Activated naive CD8-positive, alpha-beta T cell treated with anti-CD3 and anti-CD28 coated beads, Interleukin-2, amount 50 U/mL, for 16 hours (primary cell): ENCODE measurements at regions not wholly inside any gene's neighbourhood (a gene's known extent, or its start where the extent isn't known, plus 50 kb on each side); places are given as distances from the start of the nearest gene placed in this dataset.
"Not testable (repeated sequence)": the region's sequence is repeated elsewhere in the genome, so short reads cannot be mapped to it uniquely, and the experiment has no call there.

ENCODE experiments used
- DNase-seq: peaks from one replicate; pipeline ENCODE4 v3.0.0-alpha.2; 2020; ENCODE audit warnings: low read depth, low spot score

DNA sequence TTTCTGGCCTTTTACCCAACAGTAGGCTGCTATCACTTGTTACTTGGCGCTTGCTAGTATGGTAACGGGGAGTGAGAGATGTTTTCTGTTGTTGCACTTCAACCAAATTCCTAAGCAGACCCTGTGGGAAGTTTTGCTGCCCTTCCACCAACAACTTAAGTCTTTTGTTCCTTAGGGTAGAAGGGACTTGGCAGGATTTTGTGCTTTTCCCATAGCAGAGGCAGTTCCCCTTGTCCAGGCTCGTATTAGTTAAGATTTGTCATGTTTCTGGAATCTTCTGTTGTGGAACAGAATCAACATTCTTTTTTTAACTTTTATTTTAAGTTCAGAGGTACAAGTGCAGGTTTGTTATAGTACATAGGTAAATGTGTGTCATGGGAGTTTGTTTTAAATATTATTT, 73.2 kb upstream of the SGIP1 start:
- no peak for DNase-seq

DNA sequence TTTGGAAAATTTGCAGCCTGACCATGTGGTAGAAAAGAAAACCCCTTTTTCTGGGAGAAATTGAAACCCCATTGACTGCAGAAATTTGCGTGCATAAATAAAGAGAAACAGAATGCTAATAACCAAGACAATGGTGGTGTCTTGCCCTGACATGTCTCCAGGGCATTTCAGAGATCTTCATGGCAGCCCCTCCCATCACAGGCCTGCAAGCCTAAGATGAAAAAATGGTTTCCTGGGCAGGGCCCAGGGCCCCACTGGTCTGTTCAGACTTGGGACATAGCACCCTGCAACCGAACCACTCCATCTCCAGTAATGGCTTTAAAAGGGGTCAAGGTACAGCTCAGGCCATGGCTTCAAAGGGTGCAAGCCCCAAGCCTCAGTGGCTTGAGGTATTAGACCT, 71.6 kb upstream of the SGIP1 start:
- DNase-seq = no peak

DNA sequence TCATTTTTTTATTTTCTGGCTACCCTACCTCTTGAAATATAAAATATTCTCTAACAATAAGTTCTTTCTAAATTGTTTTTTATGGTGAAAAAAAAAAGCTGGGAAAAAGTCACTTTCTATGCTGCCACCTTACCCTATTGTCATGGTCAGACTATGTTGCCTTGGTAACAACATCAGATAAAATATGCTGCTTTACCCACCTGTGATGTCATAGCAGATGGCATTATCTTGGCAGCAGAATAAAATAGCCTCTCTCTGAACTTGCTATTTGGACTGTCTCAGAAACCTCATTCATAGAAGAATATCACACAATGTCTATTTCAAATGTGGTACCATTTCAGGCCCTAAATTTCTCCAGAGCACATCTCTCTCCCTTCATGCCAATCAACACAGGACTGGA, 69.6 kb upstream of the SGIP1 start:
- DNase-seq = no peak

DNA sequence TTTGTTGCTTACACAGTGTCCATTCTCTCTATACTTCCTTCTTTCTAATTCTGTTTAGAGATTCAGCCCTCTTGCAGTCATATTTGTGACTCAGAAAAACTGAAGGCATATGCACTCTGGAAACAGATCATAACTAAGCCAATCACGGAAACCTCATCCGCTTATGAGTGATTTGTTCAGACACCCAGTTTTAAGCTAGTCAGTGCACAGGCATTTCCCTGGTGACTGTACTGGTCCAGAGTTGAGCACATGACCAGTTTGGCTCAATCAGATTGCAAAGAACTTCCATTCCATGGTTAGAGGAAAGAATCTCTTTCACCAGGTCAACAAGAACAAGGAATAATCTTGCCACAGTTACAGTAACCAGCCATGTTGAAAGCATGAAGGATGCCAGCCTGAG, 69.2 kb upstream of the SGIP1 start:
- no peak for DNase-seq

DNA sequence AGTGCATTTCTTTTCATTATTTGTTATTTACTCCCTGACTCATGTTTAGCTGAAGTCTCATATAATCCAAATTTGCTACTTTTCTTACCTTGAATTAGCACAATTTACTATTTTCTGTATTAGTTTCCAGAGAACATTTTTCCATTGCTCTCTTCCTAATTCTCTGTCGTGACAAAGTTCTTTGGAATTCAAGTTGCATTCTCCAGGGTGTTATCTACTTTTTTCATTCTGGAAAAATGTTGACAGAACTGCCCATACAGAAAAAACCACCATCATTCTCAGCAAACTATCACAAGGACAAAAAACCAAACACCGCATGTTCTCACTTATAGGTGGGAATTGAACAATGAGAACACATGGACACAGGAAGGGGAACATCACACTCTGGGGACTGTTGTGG, 67.3 kb upstream of the SGIP1 start:
- DNase-seq = not testable (repeated sequence)

DNA sequence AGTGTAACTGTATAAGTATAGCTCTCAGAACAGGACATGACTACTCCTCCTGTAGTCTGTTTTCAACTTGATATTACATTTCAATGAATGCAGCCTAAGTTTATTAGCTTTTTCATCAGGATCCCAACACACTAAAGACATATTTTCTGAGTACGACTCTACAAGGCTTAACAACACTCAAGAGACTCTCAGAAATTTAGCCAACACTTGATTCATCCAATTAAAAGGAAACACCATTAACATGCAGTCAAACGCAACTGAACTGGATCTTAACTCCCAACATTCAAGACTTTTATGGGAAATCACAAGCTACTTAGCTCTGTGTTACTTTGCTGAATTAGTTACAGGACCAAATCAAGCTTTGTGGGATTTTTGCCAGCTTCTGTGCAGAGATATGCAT, 65.2 kb upstream of the SGIP1 start:
- no peak for DNase-seq

DNA sequence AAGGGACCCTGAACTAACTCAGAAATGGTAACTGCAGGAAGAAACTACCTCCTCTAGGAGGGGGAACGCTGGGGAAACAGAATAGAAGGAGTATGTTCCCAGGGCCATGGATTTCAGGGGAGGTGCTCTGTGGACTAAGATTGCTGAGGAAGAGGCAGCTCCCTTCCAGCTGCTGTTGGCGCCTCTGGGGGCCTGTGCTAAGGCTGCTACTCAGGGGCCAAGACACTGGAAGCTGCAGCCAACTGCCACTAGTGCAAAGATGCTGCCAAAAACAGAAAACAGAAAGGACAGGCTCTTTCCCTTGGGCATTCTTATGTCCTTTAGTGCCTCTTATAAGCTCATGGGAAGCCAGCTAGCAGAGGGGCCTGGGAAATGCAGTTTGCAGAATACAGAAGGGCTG, 58.0 kb upstream of the SGIP1 start:
- no peak for DNase-seq

DNA sequence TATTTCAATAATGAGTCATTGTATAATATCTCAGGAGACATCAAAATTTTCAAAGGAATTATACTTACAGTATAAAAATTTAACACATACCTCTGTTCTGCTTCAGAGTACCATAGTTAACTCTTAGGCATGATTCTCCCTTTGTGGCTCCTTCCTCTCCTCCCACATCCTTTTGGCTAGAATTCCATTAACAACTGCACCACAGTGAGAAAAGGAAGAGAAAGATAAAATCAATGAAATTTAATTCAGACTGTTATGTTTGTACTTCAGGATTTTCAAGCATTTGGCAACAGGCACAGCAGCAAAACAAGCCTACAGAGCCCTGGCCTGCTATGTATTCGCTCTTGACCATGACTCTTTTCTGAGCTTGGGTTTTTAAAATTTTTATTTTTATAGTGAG, 57.2 kb upstream of the SGIP1 start:
- DNase-seq = no peak

DNA sequence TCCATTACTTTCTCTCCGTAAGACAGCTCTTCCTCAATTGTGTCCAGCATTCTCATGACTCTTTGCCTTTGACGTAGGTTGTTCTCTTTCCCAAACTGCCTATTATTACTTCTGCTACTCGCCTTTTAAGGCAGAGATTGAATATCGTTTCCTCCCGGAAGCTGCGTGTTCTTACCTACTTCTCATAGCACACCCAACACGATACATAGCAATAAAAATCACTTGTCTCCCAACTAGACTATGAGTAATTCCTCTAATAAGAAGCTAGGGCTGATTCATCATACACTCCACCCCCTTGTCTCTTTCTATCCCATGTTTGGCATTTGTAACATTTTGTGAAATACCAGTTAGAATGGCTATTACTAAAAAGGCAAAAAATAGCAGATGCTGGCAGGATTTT, 55.8 kb upstream of the SGIP1 start:
- no peak for DNase-seq

DNA sequence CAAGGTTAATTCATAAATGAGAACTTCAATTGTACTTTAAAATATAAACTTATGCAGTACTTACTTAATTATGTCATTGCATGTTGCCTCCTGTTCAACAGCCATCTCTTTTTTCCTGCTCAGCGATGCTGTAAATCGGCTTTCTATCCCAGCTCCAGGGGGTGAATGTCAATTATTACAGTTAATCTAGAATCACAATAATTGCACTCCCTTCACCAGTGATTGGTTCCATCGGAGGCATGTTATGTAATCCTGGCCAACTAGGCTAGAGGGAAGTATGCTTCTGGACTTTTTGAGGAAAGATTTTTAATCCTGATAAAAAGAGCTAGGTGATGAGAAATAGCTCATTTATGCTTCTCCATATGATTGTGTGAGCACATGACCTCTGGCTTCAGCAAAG, 53.8 kb upstream of the SGIP1 start:
- DNase-seq = no peak

DNA sequence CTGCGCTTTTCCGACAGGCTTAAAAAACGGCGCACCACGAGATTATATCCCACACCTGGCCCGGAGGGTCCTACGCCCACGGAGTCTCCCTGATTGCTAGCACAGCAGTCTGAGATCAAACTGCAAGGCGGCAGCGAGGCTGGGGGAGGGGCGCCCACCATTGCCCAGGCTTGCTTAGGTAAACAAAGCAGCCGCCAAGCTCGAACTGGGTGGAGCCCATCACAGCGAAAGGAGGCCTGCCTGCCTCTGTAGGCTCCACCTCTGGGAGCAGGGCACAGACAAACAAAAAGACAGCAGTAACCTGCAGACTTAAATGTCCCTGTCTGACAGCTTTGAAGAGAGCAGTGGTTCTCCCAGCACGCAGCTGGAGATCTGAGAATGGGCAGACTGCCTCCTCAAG, 52.7 kb upstream of the SGIP1 start:
- not testable (repeated sequence) for DNase-seq
